Smooth muscle cell (in vitro differentiated cells): ENCODE measurements at regions not wholly inside any gene's neighbourhood (a gene's known extent, or its start where the extent isn't known, plus 50 kb on each side); places are given as distances from the start of the nearest gene placed in this dataset.

Experiments
- DNase-seq: peaks from one replicate; lab custom pipeline; 2025; ENCODE audit not compliant: unreplicated experiment; lab: John Stamatoyannopoulos, UW
- H2AFZ ChIP-seq: fragments of 200-600 bp; sonication (generic); 2 replicates; pipeline ENCODE4 v1.6.0; 2016; ENCODE audit warnings: antibody characterized with exemption, low read depth, mild to moderate bottlenecking
- H3F3A ChIP-seq: fragments of 200-600 bp; sonication (generic); 2 replicates; pipeline ENCODE4 v1.6.0; 2017; ENCODE audit warnings: antibody characterized with exemption, low read depth
- H3K27ac ChIP-seq: fragments of 200-600 bp; sonication (generic); 2 replicates; pipeline ENCODE4 v1.5.1; 2016; ENCODE audit warnings: low read depth, mild to moderate bottlenecking
- H3K27me3 ChIP-seq: fragments of 200-600 bp; sonication (generic); 2 replicates; pipeline ENCODE4 v1.6.1; 2016; ENCODE audit warnings: low read depth, mild to moderate bottlenecking
- H3K36me3 ChIP-seq: fragments of 200-600 bp; sonication (generic); 2 replicates; pipeline ENCODE4 v1.5.1; 2016; ENCODE audit warnings: low read depth
- H3K4me1 ChIP-seq: fragments of 200-600 bp; sonication (generic); 2 replicates; pipeline ENCODE4 v1.5.1; 2016; ENCODE audit warnings: low read depth
- H3K4me2 ChIP-seq: fragments of 200-600 bp; sonication (generic); 2 replicates; pipeline ENCODE4 v1.6.0; 2016; ENCODE audit warnings: mild to moderate bottlenecking
- H3K4me3 ChIP-seq: fragments of 200-600 bp; sonication (generic); 2 replicates; pipeline ENCODE4 v1.5.1; 2016; ENCODE audit warnings: mild to moderate bottlenecking
- H3K79me2 ChIP-seq: fragments of 200-600 bp; sonication (generic); 2 replicates; pipeline ENCODE4 v1.6.0; 2016; ENCODE audit warnings: low read depth, mild to moderate bottlenecking
- H3K9ac ChIP-seq: fragments of 200-600 bp; sonication (generic); 2 replicates; pipeline ENCODE4 v1.6.0; 2016; ENCODE audit warnings: low read depth
- H3K9me3 ChIP-seq: fragments of 200-600 bp; sonication (generic); replicated peaks from 2 replicates; pipeline ENCODE4 v1.5.1; 2016; ENCODE audit warnings: low read depth
- H4K20me1 ChIP-seq: fragments of 200-600 bp; sonication (generic); 2 replicates; pipeline ENCODE4 v1.6.0; 2016; ENCODE audit warnings: low read depth
- WGBS: methylation state at CpG from one replicate; pipeline ENCODE4 v1.1.7; 2016; ENCODE audit warnings: low lambda C conversion rate; 5-methylcytosine and 5-hydroxymethylcytosine counted together
- TF ChIP-seq, protein P1 (sequence below): fragments of 200-600 bp; sonication (generic); IDR thresholded peaks from 2 replicates; pipeline ENCODE4 v1.5.1; 2017; ENCODE audit warnings: borderline replicate concordance, mild to moderate bottlenecking, antibody characterized with exemption; ENCODE audit not compliant: insufficient read depth, poor library complexity, severe bottlenecking

GRCh38 chr20:6863798-6864201 lies 96.3 kb downstream of the BMP2 start:
- no peak for DNase-seq
- Histone ChIP-seq H3K79me2 (no peaks in the 10 kb centered on the region), H3K4me1 (no peaks in the 10 kb centered on the region), H3K4me2 (no peak overlapping the region), H3K27ac (no peak overlapping the region), H2AFZ (peak overlapping the region; percentile 76), H3K4me3 (no peak overlapping the region), H3K9me3 (no peaks in the 10 kb centered on the region), H4K20me1 (no peaks in the 10 kb centered on the region), H3F3A (no peaks in the 10 kb centered on the region), H3K27me3 (no peaks in the 10 kb centered on the region), H3K36me3 (no peaks in the 10 kb centered on the region), H3K9ac (no peak overlapping the region)
- 66% methylated on average over 7 of the region's 7 CpGs for WGBS
- TF ChIP-seq, protein P1, sequence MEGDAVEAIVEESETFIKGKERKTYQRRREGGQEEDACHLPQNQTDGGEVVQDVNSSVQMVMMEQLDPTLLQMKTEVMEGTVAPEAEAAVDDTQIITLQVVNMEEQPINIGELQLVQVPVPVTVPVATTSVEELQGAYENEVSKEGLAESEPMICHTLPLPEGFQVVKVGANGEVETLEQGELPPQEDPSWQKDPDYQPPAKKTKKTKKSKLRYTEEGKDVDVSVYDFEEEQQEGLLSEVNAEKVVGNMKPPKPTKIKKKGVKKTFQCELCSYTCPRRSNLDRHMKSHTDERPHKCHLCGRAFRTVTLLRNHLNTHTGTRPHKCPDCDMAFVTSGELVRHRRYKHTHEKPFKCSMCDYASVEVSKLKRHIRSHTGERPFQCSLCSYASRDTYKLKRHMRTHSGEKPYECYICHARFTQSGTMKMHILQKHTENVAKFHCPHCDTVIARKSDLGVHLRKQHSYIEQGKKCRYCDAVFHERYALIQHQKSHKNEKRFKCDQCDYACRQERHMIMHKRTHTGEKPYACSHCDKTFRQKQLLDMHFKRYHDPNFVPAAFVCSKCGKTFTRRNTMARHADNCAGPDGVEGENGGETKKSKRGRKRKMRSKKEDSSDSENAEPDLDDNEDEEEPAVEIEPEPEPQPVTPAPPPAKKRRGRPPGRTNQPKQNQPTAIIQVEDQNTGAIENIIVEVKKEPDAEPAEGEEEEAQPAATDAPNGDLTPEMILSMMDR = no peak

DNA sequence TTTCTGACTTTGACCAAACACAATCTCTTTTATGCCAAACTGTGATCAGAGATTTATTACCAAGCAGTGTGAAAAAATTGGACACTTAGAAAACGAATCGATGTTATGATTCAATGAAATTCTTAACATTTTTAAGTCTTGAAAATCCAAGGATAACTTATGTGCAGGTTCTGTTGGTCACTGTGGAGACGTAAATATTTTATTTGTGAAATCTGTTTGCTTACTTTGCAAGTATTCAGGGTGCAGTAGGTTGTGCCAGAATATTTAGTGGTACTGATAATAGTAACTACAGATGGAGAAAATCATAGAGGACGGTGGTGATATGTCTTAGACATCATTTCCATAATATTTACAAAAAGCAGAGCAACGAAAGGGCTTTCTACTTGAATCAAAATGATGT lies 97.3 kb downstream of the BMP2 start:
- TF ChIP-seq, protein P1 = no peak

DNA sequence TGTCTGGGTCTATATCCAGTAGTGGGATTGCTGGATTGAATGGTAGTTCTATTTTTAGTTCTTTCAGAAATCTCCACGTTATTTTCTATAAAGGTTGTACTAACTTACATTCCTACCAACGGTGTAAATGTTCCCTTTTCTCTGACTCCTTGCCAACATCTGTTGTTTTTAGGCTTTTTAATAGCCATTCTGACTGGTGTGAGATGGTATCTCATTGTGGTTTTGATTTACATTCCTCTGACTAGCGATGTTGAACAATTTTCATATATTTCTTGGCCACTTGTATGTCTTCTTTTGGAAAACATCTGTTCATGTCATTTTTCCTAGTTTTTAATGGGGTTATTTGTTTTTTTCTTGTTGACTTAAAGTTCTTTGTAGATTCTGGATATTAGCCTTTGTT lies 99.3 kb downstream of the BMP2 start:
- Histone ChIP-seq H2AFZ (no peak overlapping the region), H3K4me1 (no peaks in the 10 kb centered on the region), H3K9ac (no peak overlapping the region), H4K20me1 (no peaks in the 10 kb centered on the region), H3K79me2 (no peaks in the 10 kb centered on the region), H3K27ac (no peak overlapping the region), H3F3A (no peaks in the 10 kb centered on the region), H3K4me3 (no peak overlapping the region), H3K9me3 (no peaks in the 10 kb centered on the region), H3K4me2 (no peak overlapping the region), H3K27me3 (peaks cover 9% of the 10 kb centered on the region), H3K36me3 (no peaks in the 10 kb centered on the region)
- TF ChIP-seq, protein P1 = no peak
- DNase-seq = no peak
- WGBS = 59% methylated on average over 3 of the region's 3 CpGs

More for the DNA sequence above, 97.3 kb downstream of the BMP2 start:
- Histone ChIP-seq H3K27me3 (peaks cover under 1% of the 10 kb centered on the region), H3K4me2 (no peak overlapping the region), H3K4me3 (no peak overlapping the region), H3K36me3 (no peaks in the 10 kb centered on the region), H3K9ac (no peak overlapping the region), H3K4me1 (no peaks in the 10 kb centered on the region), H4K20me1 (no peaks in the 10 kb centered on the region), H3K9me3 (no peaks in the 10 kb centered on the region), H2AFZ (no peak overlapping the region), H3F3A (no peaks in the 10 kb centered on the region), H3K79me2 (no peaks in the 10 kb centered on the region), H3K27ac (no peak overlapping the region)
- DNase-seq = no peak
- 90% methylated on average over 5 of the region's 5 CpGs for whole genome bisulfite sequencing

DNA sequence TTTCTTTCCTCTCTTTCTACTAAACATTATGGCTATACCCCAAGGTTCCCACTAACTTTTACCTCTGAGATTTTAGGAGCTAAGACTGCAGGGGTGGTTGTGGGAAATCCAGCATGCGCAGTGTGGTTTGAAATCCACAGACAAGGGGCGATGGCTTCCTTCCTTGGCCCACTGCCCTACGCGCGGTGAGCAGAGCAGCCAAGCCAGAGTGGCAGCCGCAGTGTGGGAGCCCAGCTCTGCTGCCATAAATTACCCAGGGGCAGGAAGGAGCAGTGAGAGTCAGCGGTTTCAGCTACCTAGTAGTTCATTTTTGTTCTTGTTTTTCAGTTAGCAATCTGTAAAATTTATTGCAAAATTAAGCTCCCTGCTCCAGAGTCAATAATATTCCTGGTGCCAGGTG lies 101.4 kb downstream of the BMP2 start:
- no peaks in the 10 kb centered on the region for H4K20me1 ChIP-seq

More for the DNA sequence above, 101.4 kb downstream of the BMP2 start:
- TF ChIP-seq, protein P1 = no peak
- no peaks in the 10 kb centered on the region for H3K9me3 ChIP-seq
- no peaks in the 10 kb centered on the region for H3K4me1 ChIP-seq
- no peak for DNase-seq
- H2AFZ ChIP-seq = no peak overlapping the region
- H3K79me2 ChIP-seq = no peaks in the 10 kb centered on the region
- H3K4me3 ChIP-seq = no peak overlapping the region
- no peaks in the 10 kb centered on the region for H3K36me3 ChIP-seq
- H3F3A ChIP-seq = no peaks in the 10 kb centered on the region
- no peak overlapping the region for H3K27ac ChIP-seq
- 95% methylated on average over 7 of the region's 7 CpGs for WGBS
- no peak overlapping the region for H3K4me2 ChIP-seq
- H3K9ac ChIP-seq = no peak overlapping the region
- H3K27me3 ChIP-seq = peaks cover 13% of the 10 kb centered on the region
